KG1 (cell line): ENCODE measurements at regions not wholly inside any gene's neighbourhood (a gene's known extent, or its start where the extent isn't known, plus 50 kb on each side); places are given as distances from the start of the nearest gene placed in this dataset.

Source experiments
- DNase-seq: peaks from one replicate; lab custom pipeline; 2025; lab: John Stamatoyannopoulos, UW

- no peak for DNase-seq
Observed at GRCh38 chr2:146235158-146235557, 1609.7 kb upstream of the ACVR2A start.

GRCh38 chr2:146229508-146230155 is 1615.2 kb upstream of the ACVR2A start:
- DNase-seq, result no peak

DNA sequence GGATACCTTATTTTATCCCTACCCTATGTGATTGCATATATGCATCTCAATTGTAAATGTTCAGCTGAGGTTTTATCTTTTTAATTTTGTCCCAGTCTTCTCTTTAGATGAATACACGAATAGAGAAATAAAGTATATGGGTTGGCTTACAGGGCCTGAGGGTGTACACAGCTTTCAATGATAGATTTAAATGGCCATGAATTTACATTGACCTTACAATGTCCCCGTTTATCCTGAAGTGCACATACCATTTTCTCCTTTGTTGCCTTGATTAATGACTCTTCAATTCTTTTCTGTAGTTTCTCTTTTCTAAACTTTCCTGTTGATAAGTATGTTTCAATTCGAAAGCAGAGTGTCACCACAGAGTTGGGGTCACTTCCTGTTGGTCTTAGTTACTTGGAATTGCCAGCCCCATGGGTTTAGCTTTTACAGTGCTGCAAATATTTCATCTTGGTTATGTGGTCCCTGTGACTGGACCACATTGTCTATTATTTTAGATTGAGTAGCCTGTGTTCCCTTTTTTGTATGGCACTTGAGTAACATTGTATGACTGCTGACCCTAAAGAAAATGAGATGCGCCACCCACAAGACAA is 1616.3 kb upstream of the ACVR2A start:
- peak; percentile 55 for DNase-seq

GRCh38 chr2:146228020-146228393 is 1616.8 kb upstream of the ACVR2A start:
- no peak for DNase-seq

GRCh38 chr2:146227152-146228019 is 1617.4 kb upstream of the ACVR2A start:
- no peak for DNase-seq

DNA sequence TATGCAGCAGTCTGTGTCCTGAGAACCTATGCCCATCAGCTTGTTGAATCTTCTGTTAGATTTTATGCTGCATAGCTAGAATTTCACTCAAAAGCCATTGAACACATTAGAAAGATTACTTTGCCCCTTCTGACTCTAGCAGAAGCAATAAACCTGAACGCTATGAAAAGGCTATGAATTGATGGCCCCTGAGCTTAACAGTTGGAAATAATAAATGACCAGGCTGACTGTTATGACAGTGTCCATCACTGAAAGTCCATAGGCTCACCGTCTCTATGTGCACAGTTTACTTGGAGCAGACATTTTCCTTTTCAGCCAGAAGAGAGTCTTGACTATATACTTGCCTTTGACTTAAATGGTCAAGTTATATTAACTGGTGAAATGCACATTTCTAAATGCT is 1618.8 kb upstream of the ACVR2A start:
- DNase-seq, result no peak

GRCh38 chr2:146221826-146222225 is 1623.0 kb upstream of the ACVR2A start:
- no peak for DNase-seq

DNA sequence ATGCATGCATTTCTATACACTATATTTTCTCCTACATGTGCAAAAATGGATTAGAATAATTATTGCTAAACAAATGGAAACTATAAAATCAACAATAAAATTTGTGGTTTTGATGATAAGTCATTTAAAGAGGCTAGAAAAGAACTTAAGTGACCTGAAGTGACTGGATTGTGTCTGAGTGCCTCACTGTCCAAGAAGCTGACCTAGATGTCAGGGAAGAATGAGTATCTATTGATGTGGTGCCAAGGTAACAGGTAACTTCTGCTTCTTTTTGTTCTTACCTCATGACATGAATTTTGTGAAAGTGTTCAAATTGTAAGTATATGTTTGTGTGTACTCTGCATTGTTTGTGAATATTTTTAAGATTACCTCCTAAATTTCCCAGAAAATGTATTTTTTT is 1623.9 kb upstream of the ACVR2A start:
- no peak for DNase-seq

DNA sequence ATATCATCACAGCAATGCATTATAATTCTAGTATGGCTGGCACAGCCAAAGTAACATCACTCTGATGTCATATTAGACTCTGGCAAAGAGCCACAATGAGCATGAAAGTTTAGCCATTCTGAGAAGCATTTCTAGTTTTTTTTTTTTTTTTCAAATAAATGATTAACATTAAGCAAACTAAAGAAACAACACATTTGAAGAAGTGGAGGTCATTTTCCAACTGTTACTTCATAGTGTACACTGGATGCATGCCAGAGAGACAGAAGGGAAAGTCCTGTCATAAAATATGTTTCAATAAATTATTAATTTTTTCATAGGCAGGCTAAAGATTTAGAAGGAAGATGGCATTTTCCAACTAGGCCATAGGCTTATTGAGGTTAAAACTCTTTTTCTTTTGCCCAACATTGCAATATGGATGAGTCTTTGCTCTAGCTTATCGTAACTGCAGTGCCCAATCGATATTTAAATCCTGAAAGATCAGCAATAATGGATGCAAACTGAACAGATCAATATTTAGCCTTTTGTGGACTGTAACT is 1630.4 kb upstream of the ACVR2A start:
- no peak for DNase-seq

GRCh38 chr2:146213674-146214073 is 1631.2 kb upstream of the ACVR2A start:
- DNase-seq, result no peak

DNA sequence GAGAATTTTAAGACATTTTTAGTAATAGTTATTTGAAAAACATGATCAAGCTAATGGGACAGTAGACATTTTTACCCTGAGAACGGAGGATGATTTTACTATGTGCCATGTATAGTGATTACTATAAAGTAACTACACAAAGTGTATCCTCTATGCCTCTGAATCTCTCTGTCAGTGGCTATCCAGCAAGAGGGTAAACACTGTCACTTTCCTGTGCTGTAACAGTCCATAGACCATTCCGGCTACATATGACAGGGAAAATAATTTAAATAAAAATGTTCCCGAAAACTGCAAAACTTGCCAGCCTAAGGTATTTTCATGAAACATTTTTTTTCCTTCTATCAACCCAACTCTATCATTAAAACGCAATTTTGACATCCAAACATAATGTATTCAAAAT is 1632.2 kb upstream of the ACVR2A start:
- no peak for DNase-seq

DNA sequence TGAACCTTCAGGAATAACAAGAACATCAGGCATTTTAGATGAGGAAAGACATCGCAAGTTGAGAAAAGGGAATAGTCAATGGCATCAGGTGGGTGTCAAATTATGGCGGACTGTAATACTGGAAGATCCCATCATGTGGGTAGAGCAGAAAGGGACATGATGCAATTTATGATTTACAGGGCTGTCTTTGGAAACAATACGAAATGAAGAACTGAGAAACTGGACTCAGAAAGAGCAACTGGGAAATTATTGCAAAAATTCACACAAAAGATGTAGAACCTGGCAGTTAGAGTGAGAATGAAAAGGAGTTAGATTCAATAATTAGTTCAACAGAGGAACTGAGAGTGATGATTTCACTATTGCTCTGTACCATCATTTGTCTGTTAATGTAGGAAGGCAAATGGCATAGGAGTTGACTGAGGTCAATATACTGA is 1635.0 kb upstream of the ACVR2A start:
- DNase-seq, result no peak

DNA sequence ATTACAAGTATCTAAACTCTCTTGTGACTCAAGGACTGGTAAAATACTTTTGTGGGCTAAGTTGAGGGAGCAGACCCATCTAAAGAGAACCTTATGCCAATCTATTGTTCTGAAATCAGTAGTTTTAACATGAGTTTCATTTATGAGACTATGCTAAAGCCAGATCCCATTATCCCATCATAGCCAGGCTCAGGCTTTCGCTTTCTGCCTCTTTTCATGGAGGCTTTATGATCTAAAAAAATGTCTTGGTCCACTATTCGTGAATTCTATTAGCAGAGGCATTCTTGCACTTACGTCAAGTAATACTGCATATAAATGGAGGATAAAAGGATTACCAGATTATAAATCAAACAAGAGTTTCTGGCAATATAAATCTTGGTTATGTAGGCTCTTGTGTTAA is 1636.9 kb upstream of the ACVR2A start:
- no peak for DNase-seq

DNA sequence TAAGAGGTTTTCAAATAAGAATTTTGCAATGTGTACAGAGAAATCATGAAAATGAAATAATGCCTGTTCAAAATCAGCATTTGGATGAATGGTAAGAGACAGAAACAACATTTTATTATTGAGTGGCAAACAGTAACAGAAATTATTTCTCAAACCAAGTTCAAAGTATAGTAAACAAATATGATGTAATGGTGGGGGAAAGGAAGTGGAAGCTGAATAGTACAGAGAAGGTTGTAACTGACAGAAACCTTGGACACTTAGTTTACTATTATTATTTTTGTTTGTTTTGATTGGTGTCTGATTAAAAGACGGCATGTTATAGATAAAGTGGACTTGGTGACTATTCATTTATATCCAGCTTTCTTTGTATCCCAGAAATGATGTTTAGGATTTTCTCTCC is 1637.4 kb upstream of the ACVR2A start:
- no peak for DNase-seq

GRCh38 chr2:146203064-146203624 is 1641.7 kb upstream of the ACVR2A start:
- DNase-seq, result no peak

DNA sequence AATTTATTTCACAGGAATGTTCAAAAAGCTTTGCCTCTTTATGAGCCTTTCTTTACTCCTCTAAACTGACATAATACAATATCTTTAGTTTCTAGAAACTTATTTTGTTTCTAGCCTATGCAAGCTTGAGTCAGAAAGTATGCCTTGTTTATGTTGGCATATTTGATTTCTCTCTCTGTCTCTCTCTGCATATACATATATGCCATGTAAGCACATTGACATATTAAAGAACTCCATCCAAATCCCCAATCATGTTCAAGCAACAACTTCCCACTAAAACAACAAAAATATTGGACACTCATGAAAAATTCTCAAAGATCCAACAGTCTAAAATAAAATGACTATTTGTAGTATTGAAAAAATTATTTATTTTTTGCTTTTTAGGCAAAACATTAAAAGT is 1651.2 kb upstream of the ACVR2A start:
- no peak for DNase-seq

DNA sequence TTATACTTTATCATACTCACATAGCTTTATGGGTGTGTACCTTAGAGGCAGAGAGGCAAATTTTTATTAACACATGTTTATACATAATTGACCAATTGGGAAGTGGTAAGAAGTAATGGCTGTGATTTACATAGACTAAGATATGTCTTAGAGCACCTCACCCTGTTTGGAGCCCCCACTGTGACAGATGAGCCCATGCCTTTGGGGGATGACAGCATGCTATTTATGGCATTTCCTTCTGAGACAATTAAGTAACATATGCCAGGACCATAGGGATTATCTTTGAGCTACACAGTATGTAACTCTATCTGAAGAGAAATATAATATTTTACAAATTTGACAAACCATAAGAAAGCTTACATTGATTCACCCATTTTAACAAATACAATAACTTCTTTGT is 1655.3 kb upstream of the ACVR2A start:
- no peak for DNase-seq

GRCh38 chr2:146173934-146174333 is 1654.0 kb upstream of the ZEB2 start:
- no peak for DNase-seq

DNA sequence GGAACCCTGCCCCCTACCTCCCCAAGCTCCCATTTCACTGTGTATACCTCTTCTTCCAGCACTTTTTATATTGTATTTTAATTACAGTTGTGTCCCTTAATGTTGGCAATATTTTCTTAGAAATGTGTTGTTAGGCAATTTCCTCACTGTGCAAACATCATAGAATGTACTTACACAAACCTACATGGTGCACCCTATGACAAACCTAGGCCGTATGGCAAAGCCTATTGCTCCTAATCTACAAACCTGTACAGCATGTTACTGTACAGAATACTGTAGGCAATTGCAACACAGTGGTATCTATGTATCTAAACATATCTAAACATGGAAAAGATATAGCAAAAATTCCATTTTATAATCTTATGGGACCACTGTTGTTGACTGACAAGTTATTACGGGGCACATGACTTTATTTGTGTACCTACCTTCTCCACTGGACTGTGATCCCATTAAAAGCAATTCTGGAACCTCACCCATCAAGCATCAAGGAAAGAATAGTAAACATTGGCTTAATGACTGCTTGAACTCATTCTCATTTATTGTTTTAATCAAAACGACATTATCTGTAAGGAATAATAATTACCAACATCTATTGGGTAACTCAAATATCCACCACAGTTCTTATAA is 1641.5 kb upstream of the ZEB2 start:
- no peak for DNase-seq

GRCh38 chr2:146158072-146158674 is 1638.3 kb upstream of the ZEB2 start:
- no peak for DNase-seq

- no peak for DNase-seq
Observed at GRCh38 chr2:146147448-146148012, 1627.6 kb upstream of the ZEB2 start.
